Ishikawa (cell line): ENCODE measurements at regions not wholly inside any gene's neighbourhood (a gene's known extent, or its start where the extent isn't known, plus 50 kb on each side); places are given as distances from the start of the nearest gene placed in this dataset.

Experiments
- CREB1 ChIP-seq: IDR thresholded peaks from 2 replicates; pipeline ENCODE4 v1.6.1; 2012; ENCODE audit warnings: low read depth
- MAX ChIP-seq: IDR thresholded peaks from 2 replicates; pipeline ENCODE4 v1.6.1; 2012
- TCF12 ChIP-seq: IDR thresholded peaks from 2 replicates; pipeline ENCODE4 v1.6.1; 2012; ENCODE audit warnings: low read depth
- TEAD4 ChIP-seq: IDR thresholded peaks from 2 replicates; pipeline ENCODE4 v1.6.1; 2012
- ZBTB7A ChIP-seq: IDR thresholded peaks from 2 replicates; pipeline ENCODE4 v1.6.1; 2012; ENCODE audit warnings: low read depth
- TF ChIP-seq, protein P1 (sequence below): IDR thresholded peaks from 2 replicates; pipeline ENCODE4 v1.6.1; 2012
- TF ChIP-seq, protein P2 (sequence below): IDR thresholded peaks from 2 replicates; pipeline ENCODE4 v1.6.1; 2012; ENCODE audit warnings: low read depth, mild to moderate bottlenecking

DNA sequence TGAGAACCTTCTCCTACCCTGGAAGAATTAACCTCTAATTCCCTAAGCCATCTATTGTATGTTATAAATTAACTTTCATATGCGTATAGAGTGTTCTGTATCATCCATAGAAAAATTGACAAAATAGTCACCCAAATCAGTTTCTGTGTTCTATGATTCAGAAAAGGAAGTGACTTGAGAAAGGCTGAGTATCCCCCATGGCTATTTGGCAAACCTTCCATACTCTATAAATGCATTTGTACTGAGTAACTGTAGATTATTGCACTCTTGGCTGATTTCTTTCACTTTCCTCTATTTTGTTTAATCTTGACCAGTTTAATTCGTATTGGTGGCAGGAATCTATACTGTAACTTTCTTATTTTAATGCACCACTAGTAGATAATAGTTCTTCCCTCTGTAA, 182.2 kb downstream of the HTR7 start:
- TF ChIP-seq ZBTB7A, result no peak
- no peak for TF ChIP-seq TCF12
- TF ChIP-seq, protein P1, sequence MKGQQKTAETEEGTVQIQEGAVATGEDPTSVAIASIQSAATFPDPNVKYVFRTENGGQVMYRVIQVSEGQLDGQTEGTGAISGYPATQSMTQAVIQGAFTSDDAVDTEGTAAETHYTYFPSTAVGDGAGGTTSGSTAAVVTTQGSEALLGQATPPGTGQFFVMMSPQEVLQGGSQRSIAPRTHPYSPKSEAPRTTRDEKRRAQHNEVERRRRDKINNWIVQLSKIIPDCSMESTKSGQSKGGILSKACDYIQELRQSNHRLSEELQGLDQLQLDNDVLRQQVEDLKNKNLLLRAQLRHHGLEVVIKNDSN, result no peak
- no peak for TF ChIP-seq TEAD4
- TF ChIP-seq, protein P2, sequence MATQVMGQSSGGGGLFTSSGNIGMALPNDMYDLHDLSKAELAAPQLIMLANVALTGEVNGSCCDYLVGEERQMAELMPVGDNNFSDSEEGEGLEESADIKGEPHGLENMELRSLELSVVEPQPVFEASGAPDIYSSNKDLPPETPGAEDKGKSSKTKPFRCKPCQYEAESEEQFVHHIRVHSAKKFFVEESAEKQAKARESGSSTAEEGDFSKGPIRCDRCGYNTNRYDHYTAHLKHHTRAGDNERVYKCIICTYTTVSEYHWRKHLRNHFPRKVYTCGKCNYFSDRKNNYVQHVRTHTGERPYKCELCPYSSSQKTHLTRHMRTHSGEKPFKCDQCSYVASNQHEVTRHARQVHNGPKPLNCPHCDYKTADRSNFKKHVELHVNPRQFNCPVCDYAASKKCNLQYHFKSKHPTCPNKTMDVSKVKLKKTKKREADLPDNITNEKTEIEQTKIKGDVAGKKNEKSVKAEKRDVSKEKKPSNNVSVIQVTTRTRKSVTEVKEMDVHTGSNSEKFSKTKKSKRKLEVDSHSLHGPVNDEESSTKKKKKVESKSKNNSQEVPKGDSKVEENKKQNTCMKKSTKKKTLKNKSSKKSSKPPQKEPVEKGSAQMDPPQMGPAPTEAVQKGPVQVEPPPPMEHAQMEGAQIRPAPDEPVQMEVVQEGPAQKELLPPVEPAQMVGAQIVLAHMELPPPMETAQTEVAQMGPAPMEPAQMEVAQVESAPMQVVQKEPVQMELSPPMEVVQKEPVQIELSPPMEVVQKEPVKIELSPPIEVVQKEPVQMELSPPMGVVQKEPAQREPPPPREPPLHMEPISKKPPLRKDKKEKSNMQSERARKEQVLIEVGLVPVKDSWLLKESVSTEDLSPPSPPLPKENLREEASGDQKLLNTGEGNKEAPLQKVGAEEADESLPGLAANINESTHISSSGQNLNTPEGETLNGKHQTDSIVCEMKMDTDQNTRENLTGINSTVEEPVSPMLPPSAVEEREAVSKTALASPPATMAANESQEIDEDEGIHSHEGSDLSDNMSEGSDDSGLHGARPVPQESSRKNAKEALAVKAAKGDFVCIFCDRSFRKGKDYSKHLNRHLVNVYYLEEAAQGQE, result no peak
- no peak for TF ChIP-seq MAX
- TF ChIP-seq CREB1, result no peak
